Fibroblast of lung (primary cell): ENCODE measurements at regions not wholly inside any gene's neighbourhood (a gene's known extent, or its start where the extent isn't known, plus 50 kb on each side); places are given as distances from the start of the nearest gene placed in this dataset.

Source experiments
- CTCF ChIP-seq, 2 donors: IDR thresholded peaks in 1 of 2; conservative IDR thresholded peaks in 1 of 2; 1 replicate in 1 of 2; 2 replicates in 1 of 2; pipeline ENCODE4 v1.5.1; 2011 to 2012; ENCODE audit warnings: low read length in 2 of 2, control low read depth in 1 of 2, inconsistent platforms in 1 of 2, low read depth in 1 of 2, mild to moderate bottlenecking in 1 of 2
- EZH2 ChIP-seq: IDR thresholded peaks from 2 replicates; pipeline ENCODE4 v1.5.1; 2012; ENCODE audit warnings: low read length, control low read depth, mild to moderate bottlenecking; ENCODE audit errors: missing control alignments

GRCh38 chr7:20916311-20916710 is 129.6 kb upstream of the SP8 start:
- TF ChIP-seq CTCF (conservative IDR thresholded peaks at IDR 0.05 in 1 of 2, IDR thresholded peaks at IDR 0.05 in 1 of 2; ENCODE audit: low read depth in 1 of 2, low read length in 2 of 2), result no peak
- no peak for TF ChIP-seq EZH2
